ENCODE measurements at regions not wholly inside any gene's neighbourhood (a gene's known extent, or its start where the extent isn't known, plus 50 kb on each side); places are given as distances from the start of the nearest gene placed in this dataset.

DNA sequence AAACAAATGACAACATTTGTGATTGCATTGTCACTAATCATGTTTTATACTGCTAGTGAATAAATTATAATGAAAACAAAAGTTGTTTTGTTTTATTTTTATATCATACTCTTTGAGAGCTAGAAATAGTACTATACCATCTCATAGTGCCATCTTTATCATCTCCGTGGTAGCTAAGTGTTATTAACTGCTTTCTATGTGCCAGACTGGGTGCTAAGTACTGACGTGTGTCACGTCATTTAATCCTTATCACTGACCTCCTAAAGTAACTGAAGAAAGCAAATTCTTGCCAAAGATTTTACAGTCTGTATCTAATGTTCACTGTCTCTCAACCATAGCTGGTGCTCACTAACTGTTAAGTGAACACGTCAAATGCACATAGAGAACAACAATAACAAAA is 99.5 kb upstream of the CNTN3 start:
- no peak for DNase-seq (ENCODE audit: low read depth)
- TF ChIP-seq, protein P1, sequence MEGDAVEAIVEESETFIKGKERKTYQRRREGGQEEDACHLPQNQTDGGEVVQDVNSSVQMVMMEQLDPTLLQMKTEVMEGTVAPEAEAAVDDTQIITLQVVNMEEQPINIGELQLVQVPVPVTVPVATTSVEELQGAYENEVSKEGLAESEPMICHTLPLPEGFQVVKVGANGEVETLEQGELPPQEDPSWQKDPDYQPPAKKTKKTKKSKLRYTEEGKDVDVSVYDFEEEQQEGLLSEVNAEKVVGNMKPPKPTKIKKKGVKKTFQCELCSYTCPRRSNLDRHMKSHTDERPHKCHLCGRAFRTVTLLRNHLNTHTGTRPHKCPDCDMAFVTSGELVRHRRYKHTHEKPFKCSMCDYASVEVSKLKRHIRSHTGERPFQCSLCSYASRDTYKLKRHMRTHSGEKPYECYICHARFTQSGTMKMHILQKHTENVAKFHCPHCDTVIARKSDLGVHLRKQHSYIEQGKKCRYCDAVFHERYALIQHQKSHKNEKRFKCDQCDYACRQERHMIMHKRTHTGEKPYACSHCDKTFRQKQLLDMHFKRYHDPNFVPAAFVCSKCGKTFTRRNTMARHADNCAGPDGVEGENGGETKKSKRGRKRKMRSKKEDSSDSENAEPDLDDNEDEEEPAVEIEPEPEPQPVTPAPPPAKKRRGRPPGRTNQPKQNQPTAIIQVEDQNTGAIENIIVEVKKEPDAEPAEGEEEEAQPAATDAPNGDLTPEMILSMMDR (conservative IDR thresholded peaks at IDR 0.05; ENCODE audit: low read depth, low read length), result no peak
- H3K4me3 ChIP-seq (ENCODE audit: low read depth, low read length), result no peak overlapping the region

DNA sequence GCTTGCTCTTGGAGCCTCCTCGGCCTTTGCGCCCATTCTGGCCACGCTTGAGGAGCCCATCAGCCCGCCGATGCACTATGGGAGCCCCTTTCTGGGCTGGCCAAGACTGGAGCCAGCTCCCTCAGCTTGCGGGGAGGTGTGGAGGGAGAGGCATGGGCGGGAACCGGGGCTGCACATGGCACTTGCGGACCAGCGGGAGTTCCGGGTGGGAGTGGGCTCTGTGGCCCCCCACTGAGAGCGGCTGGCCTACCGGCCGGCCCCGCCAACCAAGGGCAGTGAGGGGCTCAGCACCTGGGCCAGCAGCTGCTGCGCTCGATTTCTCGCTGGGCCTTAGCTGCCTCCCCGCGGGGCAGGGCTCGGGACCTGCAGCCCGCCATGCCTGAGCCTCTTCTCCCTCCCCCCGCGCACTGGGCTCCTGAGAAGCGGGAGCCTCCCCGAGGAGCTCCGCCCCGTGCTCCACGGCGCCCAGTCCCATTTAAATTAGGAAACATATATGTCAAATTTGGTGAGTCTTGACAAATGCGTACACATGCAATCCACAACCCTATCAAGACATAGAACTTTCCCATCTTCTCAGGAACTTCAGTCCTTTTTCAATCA is 97.6 kb upstream of the CNTN3 start:
- TF ChIP-seq, protein P1 (conservative IDR thresholded peaks at IDR 0.05; ENCODE audit: low read depth, low read length), result no peak
- DNase-seq (ENCODE audit: low read depth), result no peak

DNA sequence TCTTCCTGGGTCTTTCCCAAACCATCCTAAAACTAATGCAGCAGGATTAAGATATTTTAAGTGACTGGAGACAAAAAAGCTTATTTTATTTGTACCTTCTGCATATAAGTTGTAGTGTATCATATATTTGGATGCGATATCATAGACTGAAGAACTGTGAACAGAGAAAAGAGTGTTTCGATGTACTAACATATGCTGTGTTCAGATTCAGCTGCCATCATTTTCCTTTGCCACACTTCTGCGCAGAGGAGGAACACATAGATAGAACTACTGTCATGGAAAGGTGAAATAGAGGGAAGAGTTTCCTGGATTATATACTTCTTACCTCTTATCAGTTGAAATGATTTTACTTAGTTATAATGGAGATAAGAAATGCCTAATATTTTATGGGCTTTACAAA is 95.5 kb upstream of the CNTN3 start:
- TF ChIP-seq, protein P1 (conservative IDR thresholded peaks at IDR 0.05; ENCODE audit: low read depth, low read length), result no peak
- H3K4me3 ChIP-seq (ENCODE audit: low read depth, low read length), result no peak overlapping the region
- DNase-seq (ENCODE audit: low read depth), result no peak

More for the DNA sequence above, 97.6 kb upstream of the CNTN3 start:
- H3K4me3 ChIP-seq (ENCODE audit: low read depth, low read length), result no peak overlapping the region

DNA sequence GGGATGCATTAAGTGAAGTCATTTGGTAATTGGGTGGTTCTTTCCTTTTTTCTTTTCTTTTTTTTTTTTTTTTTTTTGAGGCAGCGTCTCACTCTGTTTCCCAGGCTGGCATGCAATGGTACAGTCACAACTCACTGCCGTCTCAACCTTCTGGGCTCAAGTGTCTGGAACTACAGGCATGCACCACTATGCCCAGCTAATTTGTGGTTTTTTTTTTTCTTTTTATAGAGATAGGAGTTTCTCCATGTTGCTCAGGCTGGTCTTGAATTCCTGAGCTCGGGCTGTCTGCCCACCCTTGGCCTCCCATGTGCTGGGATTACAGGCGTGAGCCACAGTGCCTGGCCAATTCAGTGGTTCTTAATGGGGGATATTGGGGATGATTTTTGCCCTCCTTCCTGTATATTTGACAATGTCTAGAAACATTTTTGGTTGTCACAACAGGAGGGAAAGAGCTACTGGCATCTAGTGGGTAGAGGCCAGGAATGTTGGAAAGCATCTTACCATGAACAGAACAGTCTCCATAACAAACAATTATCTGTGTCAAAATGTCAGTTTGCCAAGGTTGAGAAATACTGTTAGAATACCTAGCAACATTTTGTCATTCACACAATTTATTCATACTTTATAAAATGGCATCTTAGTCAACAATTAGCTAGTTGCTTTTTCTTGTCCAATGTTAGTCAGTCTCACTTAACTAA is 79.4 kb upstream of the CNTN3 start:
- no peak for DNase-seq (ENCODE audit: low read depth)
- TF ChIP-seq, protein P1 (conservative IDR thresholded peaks at IDR 0.05; ENCODE audit: low read depth, low read length), result no peak

DNA sequence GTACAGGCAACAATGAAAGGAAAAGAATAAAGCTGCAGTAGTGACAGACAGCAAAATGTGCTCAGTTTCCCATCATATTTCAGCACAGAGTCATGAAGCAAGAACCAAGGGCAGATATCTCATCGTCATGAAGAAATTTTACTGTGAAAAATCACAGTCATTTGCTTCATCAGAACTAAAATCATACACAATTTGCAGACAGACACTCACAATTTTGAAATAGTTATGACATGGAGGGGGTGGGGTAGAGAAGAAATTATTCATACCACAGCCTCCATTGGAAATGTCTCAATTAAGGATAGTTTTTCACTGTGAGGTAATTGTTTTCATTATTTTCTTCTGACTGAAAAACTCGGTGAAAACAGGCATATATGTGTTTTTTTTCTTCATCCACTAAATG is 78.8 kb upstream of the CNTN3 start:
- no peak for DNase-seq (ENCODE audit: low read depth)
- H3K4me3 ChIP-seq (ENCODE audit: low read depth, low read length), result no peak overlapping the region
- TF ChIP-seq, protein P1 (conservative IDR thresholded peaks at IDR 0.05; ENCODE audit: low read depth, low read length), result no peak

More for the DNA sequence above, 79.4 kb upstream of the CNTN3 start:
- no peak overlapping the region for H3K4me3 ChIP-seq (ENCODE audit: low read depth, low read length)

DNA sequence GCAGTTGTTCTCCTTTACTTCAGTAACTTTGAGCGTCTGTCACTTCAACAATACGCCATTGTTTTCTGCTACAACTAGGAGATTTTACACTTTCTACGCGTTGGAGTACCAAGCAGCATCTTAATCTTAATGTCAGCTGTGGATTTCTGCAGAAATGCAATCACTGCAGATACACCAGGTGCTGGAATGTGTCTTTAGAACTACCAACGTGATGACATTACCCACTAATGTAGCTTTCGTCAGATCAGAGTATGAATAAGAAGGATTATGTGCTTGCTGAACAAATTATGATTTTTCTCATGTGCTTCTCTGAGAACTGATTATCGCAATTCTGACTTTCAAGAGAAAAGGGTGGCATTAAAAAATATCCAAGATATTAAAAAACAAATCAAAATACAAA is 77.5 kb upstream of the CNTN3 start:
- TF ChIP-seq, protein P1 (conservative IDR thresholded peaks at IDR 0.05; ENCODE audit: low read depth, low read length), result no peak
- no peak overlapping the region for H3K4me3 ChIP-seq (ENCODE audit: low read depth, low read length)
- no peak for DNase-seq (ENCODE audit: low read depth)

DNA sequence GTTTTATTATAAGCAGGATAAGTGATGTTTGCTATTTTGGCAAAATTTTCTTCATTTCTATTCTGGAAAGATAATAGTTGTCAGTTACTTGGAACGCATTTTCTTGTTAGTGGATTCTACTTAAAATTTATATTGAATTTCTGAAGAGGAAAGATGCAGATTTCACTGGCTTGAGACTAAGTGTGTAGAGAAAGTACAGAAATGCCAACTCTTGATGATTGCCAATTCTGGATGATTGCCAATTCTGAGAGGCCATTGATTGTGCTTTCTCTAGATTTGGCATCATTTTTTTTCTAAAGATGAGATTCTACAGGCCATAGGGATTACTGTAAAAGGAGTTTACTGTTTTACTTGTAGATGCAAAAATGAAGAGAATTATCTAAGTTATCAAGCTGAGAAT is 58.9 kb upstream of the CNTN3 start:
- no peak overlapping the region for H3K4me3 ChIP-seq (ENCODE audit: low read depth, low read length)
- no peak for DNase-seq (ENCODE audit: low read depth)
- TF ChIP-seq, protein P1 (conservative IDR thresholded peaks at IDR 0.05; ENCODE audit: low read depth, low read length), result no peak
